HG03571 (cell line): ENCODE measurements at regions not wholly inside any gene's neighbourhood (a gene's known extent, or its start where the extent isn't known, plus 50 kb on each side); places are given as distances from the start of the nearest gene placed in this dataset.

Experiments
- ATAC-seq: cut with Tn5 transposase; IDR thresholded peaks from one replicate; pipeline ENCODE4 v1.9.1; 2021; ENCODE audit not compliant: unreplicated experiment

- ATAC-seq = no peak
Observed at GRCh38 chr6:20312606-20313005, 89.1 kb upstream of the E2F3 start.

DNA sequence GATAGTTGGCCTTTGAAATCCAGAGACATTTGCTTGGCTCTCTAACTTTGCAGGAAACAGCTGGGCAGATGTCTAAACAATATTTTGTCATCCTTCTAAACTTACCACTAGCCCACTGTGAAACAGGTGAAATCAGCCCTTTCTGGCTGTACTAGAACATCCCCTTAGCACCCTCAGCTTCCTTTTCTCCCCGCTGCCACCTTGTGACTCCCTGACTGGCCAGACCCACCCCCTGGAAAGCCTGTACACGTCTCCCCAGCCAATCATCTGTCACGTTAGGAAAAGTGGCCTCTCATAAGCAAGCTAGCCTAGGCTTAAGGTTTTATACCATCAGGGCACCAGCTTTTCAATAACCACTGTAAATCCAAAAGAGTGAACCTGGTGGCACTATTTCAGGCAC, 88.6 kb upstream of the E2F3 start:
- ATAC-seq = no peak

- no peak for ATAC-seq
Observed at GRCh38 chr6:20313960-20314530, 87.6 kb upstream of the E2F3 start.

- ATAC-seq = no peak
Observed at GRCh38 chr6:20314866-20315845, 86.5 kb upstream of the E2F3 start.

DNA sequence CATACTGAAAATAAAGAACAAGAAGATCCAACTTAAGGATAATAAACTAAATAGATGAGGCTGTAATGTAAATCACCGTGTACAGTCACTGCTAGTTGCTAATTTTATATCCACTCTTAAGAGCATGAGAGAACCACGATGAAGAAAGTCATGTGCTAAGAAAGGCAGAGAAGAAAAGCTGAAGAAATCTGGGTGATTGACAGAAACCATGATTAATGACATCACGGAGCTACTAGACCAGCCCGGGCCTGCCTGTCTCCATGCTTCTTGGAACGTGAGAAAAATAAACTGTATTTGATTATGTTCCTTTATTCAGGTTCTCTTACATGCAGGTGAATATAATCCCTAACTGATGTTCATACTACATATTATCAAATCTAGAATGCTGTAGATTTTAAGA, 84.2 kb upstream of the E2F3 start:
- no peak for ATAC-seq

- no peak for ATAC-seq
Observed at GRCh38 chr6:20318851-20319387, 82.8 kb upstream of the E2F3 start.

- peak; percentile 97 for ATAC-seq
Observed at GRCh38 chr6:20319520-20320357, 81.9 kb upstream of the E2F3 start.

GRCh38 chr6:20325641-20326421, 75.8 kb upstream of the E2F3 start:
- no peak for ATAC-seq

DNA sequence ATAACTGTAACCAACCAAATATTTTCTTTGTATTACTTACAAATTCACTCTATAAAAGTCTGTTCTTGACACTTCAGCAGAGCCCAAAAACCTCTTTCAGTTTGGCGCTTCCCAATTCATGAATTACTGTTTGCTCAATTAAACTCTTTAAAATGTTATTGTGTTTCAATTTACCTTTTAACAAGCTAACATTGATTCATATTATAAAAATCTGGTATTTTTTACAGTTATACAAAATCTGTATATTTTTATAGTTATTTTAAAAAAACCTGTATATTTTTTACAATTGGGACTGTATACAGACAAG, 75.3 kb upstream of the E2F3 start:
- ATAC-seq = no peak

DNA sequence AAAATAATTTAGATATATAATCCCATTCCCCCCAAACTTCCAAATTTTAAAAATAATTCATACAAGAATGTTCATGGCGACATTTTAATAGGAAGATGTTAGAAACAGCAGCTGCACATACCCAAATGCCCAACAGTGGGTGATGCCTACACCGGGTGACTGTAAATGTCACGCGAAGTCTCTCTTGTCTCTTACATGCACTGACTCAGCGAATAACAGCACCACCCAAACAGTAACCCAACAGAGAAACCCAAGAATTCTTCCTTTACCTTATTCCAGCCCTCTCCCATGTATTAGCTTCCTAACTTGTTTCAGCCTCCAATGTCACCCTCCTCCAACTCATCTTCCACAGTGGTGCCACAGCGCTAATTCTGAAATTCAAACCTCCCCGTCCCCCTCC, 74.5 kb upstream of the E2F3 start:
- ATAC-seq = no peak

DNA sequence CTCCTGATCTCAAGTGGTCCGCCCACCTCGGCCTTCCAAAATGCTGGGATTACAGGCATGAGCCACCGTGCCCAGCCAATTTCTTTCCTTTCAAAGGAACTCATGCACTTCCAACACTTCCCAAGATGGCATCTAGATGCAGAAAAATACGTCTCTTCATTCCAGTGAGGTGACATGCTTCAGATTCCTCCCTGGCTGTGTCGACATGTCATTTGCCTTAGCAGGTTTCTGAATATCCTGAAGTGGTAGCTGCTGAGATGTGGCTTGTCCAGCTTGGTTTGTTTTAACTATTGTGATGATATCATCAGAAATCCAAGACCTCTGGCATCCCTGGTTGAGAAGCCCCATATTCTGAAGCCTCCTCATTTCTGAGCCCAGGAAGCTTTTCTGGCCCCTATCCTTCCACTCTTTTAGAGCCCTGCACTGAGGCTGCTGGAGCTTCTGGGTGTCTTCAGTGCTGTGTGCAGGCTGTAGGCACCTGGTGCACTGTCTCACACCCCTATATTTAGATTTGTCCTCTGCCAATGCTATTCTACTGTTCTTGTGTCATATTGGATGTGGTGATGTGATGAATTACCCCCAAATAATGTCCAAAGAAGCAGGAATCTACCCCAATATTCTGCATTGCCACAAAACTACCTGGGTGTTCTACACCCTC, 73.3 kb upstream of the E2F3 start:
- ATAC-seq = no peak

GRCh38 chr6:20328924-20329300, 72.8 kb upstream of the E2F3 start:
- ATAC-seq = no peak

DNA sequence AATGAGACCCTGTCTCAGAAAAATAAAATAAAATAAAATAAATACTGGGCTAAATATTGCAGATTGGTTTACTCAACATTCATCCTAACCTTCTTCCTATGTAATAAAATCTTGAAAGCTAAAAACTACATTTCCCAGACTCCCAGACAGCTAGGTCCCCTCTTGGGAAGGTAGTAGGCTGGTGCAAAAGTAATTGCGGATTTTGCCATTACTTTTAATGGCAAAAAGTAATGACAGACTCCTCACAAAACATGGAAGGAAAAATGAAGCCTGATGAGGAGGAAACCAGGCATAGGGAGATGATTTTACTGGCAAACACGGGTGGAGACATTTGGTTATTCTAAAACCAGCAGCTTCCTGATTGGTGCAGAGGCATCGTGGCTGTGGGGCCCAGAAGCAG, 70.6 kb upstream of the E2F3 start:
- no peak for ATAC-seq

GRCh38 chr6:20331625-20332024, 70.1 kb upstream of the E2F3 start:
- no peak for ATAC-seq

GRCh38 chr6:20332441-20333006, 69.2 kb upstream of the E2F3 start:
- ATAC-seq = no peak

GRCh38 chr6:20333721-20334269, 67.9 kb upstream of the E2F3 start:
- ATAC-seq = no peak

DNA sequence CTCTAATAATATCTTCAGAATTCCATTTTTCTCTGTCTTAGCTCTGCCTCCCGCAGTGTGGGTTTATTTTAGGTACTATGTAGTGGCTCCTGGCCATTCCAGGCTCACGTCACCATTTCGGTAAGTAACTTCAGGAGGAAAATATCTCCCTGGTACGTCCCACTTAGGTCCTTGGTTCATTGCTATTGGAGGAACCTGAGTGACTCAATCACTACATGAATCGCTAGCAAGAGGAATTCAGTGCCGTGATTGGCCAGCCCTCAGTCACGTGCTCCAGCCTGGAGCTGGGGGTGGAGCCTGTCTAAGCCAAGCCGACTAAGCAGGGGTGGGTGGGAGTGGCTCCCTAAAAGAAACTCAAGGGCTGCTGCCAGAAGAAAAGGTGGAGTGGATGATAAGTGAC, 67.3 kb upstream of the E2F3 start:
- ATAC-seq = no peak

DNA sequence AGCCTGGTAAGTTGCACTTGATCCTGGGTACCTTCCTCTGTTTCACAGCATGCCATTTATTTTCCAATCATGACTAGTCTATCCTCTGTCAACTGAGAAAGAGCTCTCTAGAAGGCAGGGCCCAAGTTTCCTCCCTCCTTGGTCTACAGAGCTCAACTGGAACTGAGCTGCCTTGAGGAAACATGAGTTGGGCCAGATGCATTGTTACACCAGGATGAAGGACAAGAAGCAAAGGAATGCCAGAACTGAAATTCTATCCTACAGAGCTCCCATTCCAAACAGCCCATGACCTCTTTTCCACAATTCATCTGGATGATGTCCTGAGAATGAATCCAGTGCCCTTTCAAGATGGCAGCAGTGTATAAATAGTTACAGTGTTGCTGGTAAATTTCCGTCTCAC, 66.7 kb upstream of the E2F3 start:
- ATAC-seq = no peak

DNA sequence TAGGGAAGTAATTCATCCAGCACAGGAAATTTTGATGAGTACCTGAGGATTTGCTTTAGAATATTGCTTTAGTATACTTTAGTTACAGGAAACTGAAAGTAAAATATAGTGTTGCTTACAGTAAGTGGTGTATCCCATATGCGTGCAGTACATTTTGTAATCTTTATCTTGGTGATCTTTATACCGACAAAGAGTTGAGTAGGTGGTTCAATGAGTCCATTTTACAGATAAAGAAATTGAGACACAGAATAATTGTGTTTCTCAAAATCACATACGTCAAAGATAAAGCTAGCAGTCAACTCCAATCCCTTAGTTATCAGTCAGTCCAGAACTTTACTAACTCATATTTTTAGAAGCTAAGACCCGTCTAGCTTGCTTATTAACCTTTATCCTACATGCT, 65.8 kb upstream of the E2F3 start:
- ATAC-seq = no peak

- ATAC-seq = no peak
Observed at GRCh38 chr6:20338156-20338555, 63.5 kb upstream of the E2F3 start.
